GM18507 (cell line): ENCODE measurements at regions not wholly inside any gene's neighbourhood (a gene's known extent, or its start where the extent isn't known, plus 50 kb on each side); places are given as distances from the start of the nearest gene placed in this dataset.
A peak's percentile ranks its signal among the peaks of the same experiment; 100 is the strongest.
"Not testable (repeated sequence)": the region's sequence is repeated elsewhere in the genome, so short reads cannot be mapped to it uniquely, and the experiment has no call there.

ENCODE experiments used
- DNase-seq: peaks from one replicate; pipeline ENCODE4 v3.0.0; 2011; ENCODE audit warnings: low read depth; ENCODE audit not compliant: insufficient read length; ENCODE audit errors: extremely low spot score
- FAIRE-seq: peaks from 2 replicates; lab custom pipeline; 2011; peaks lifted over from hg19 to GRCh38; lab: Jason Lieb, UNC

DNA sequence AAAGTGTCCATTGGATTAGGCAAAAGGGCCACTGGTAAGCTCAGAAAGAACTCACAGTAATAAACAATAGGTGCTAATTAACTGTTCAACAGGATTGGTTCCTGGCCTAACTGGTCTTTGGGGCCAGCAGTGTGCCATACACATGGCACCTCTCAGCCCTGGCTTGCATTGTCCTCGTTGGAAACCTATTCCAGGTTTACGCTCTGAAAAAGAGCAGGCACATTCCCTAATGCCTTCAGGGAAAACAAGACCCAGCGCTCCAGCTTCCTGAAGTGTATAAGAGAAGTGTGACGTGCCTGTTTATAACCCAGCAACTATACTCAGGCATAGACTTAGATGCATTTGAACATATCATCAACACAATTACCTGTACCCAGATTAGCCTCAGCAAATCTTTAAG, 51.9 kb upstream of the RBM47 start:
- FAIRE-seq = no peak
- DNase-seq = no peak

DNA sequence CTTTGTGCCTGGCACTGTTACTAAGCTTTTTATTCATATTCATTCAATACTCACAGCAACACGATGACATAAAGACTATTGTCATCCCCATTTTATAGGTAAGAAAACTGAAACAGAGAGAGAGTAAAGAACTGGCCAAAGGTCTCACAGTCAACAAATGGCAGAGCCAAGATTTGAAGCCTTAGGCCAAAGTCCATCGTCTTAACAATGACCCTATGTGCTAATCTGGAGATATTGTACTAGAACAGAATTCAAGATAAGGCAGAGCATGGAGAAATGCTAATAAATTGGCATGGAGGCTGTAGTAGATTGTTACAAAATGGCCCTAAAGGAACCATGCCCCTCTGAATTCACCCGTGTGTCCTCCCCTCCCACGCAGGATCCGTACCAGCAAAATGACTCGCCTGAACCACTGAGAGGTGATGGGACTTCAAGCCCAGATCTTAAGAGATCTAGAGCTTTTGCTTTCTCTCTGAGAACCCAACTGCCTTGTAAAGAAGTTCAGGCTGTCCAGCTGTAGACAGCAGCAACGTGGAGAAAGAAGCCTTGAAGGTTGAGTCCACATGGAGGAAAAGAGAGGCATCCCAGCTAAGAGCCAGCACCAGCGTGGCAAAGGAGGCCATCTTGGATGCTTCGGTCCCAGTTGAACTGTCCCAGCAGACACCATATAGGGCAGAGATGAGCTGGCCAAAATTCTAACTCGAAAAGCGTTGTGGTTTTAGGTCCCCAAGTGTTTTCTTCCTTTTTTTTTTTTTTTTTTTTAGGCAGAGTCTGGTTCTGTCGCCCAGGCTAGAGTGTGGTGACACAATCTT, 52.8 kb upstream of the RBM47 start:
- FAIRE-seq (peak; percentile 33), DNase-seq (no peak)

DNA sequence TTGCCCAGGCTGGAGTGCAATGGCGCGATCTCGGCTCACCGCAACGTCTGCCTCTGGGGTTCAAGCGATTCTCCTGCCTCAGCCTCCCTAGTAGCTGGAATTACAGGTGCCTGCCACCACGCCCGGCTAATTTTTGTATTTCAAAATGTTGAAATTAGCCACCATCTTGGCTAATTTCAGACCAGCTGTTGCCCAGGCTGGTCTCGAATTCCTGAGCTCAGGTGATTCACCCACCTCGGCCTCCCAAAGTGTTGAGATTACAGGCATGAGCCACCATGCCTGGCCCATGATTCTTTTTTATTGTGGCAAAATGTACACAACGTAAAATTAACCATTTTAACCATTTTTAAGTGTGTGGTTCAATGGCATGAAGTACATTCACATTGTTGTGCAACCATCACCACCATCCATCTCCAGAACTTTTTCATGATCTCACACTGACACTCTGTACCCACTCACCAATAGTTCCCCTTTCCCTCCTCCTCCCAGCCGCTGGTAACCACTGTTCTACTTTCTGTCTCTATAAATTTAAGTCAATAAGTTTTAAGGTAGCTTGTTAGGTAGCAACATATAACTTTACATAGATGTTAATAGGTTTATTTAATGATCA, 54.0 kb upstream of the RBM47 start:
- FAIRE-seq, DNase-seq: not testable (repeated sequence)

DNA sequence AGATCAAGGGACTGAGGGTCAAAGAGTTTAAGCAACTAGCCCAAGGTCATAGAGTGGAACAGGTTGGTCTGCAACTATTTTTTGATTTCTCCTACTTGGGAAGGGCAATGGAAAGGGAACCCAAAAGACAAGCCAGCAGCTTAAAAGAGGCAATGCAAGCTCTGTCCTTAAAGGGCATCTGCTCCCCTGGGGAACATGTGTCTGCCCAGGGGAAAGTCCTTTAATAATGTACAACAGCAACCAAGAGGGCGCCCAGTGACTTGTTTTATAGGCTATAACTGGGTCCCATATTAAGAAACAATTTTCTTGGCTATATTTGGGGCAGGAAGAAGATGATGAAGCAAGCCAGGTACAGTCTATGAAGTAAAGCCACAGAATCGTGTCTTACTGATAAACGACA, 54.7 kb upstream of the RBM47 start:
- DNase-seq = no peak

DNA sequence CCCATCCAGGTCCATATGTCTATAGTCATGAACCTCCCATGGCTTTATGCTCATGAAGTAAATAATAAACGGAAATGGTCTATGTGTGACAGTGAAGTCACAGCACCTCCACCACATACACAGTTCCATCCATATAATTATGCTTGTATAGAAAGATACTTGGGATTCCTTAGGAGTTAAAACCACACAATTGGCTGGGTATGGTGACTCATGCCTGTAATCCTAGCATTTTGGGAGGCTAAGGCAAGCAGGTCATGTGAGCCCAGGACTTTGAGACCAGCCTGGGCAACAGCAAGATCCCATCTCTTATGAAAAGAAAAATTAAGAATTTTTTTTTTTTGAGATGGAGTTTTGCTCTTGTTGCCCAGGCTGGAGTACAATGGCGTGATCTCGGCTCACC, 55.6 kb upstream of the RBM47 start:
- no peak for DNase-seq
- FAIRE-seq = no peak

More for the DNA sequence above, 54.7 kb upstream of the RBM47 start:
- FAIRE-seq = no peak

DNA sequence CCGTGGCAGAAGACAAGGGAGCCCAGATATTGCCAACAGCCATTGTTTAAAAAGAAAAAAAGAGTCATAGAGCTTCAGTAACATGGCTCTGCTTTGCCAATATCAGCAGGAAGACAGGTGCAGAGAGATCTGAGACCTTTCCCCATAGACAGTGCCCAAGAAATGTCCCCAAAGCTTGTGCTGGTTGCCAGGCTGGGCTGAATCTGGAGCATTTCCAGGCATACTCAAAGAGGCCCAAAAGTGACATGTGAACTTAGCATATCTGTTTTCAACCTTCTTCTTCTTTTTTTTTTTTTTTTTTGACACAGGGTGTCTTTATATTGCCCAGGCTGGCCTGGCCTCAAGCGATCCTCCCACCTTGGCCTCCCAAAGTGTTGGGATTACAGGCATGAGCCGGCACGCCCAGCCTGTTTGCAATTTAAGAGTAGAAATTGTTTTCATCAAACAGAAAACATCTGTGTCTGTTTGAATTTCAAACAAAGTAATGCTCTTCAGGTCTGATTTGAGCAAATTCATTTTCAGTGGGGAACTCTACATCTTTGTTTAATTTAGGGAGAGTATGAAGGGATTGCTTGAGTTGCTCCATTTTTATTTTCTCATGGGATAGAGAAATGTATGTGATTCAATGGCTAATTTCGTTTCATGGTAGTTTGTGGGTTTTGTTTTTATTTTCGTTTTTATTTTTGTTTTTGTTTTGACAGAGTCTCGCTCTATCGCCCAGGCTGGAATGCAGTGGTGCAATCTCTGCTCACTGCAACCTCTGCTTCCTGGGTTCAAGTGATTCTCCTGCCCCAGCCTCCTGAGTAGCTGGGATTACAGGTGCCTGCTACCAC, 56.6 kb upstream of the RBM47 start:
- no peak for FAIRE-seq

DNA sequence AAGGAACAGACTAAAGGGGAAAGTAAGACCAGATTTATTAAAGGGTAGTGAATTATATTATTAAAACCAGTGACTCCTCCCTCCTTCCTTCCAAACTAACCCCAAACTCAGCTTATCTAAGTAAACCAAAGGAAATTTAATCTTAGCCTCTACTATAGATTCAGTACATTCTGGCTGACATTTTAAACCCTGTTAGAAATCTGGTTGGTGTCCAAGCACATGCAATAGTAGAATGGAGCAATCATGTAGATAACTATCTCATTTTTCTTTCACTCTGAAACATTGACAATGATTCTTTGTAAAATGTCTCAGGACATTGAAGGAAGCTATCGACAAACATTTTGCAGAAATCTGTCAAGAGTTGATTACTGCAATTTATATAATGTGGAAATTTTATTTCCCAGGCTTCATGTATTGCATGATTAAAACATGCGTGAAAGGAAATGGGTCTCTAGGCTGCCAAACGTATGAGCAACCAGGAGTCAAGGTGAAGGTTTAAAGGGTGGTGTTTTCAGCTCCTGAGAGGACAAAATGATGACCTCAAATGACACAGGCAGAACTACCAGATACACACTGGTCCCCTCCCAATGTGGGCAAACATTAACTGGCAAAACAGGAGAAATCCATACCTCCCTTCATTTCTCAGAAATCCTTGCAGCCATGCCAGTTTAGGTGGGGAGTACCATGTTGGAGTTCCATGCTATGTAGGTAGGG, 58.2 kb upstream of the RBM47 start:
- FAIRE-seq = no peak
- DNase-seq = no peak

More for the DNA sequence above, 56.6 kb upstream of the RBM47 start:
- DNase-seq = no peak

DNA sequence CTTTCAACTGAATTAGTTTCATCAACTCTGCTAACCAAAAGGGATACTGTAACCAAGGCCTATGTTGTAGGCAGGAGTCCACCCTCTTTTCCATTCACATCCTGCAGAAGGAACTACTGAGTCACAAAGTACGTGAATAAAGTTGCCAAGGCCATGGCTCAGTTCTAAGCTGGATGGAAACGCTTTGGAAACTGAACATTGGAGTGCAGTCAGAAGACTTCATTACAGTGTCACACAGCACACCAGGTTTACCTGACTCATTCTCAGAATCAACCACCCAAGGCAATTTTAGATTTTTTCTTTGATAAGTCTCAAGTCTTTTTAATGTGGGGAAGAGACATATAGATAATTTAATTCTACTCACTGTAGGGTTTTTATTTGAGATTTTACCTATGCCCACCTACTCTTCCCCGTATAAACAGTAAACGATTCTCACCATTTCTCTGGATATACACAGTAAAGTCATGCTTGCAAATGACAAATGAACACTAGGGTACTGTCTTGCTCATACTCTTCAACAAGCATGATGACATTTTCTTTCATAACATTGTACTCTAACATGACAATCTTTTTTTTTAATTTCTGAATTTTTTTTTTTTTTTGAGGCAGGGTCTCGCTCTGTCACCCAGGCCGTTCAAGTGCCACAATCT, 58.9 kb upstream of the RBM47 start:
- FAIRE-seq (no peak), DNase-seq (no peak)

DNA sequence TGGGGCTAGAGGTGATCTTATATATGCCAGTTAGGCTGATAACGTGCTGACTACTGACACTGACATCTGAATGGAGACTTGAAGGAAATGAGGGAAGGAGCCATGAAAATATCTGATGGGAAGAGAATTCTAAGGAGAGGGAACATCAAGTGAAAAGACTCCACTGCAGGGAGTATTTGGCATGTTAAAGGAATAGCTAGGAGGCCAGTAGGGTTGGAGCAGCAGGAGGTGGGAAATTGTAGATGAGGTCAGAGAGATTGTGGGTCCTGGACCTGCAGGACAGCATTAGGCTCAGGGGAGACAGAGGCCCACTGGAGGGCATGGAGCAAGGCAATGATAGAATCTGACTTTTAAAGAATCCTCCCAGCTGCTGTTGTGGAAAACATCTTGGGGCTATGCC, 55.8 kb upstream of the NSUN7 start:
- DNase-seq (no peak), FAIRE-seq (no peak)

DNA sequence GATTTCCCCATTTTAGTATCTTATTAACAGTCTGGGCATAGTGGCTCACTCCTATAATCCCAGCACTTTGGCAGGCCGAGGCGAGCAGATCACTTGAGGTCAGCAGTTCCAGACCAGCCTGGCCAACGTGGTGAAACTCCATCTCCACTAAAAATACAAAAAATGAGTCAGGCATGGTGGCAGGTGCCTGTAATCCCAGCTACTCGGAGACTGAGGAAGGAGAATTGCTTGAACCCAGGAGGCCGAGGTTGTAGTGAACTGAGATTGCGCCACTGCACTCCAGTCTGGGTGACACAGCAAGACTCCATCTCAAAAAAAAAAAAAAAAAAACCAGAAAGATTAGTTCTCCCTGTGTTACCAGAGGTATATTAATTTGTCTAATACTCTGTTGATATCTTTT, 52.3 kb upstream of the NSUN7 start:
- FAIRE-seq = not testable (repeated sequence)

DNA sequence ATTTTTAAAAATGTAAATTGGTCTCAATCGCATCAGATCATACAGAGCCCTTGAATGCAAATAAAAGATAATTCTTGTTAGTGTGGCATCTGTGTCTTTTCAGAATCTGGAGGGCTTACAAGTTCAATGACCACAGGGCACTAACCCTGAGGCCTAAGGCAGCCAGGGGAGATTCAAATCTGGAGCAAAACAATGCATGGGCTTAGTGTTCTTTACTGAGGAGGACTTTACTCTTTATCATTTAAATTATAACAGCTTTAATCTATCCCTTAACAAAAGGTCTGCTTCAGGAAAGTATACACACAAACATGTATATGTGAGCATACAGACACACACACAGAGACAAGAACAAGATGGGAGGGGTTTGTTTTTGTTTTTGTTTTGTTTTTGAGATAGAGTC, 51.0 kb upstream of the NSUN7 start:
- no peak for FAIRE-seq
- no peak for DNase-seq

More for the DNA sequence above, 52.3 kb upstream of the NSUN7 start:
- DNase-seq = not testable (repeated sequence)

DNA sequence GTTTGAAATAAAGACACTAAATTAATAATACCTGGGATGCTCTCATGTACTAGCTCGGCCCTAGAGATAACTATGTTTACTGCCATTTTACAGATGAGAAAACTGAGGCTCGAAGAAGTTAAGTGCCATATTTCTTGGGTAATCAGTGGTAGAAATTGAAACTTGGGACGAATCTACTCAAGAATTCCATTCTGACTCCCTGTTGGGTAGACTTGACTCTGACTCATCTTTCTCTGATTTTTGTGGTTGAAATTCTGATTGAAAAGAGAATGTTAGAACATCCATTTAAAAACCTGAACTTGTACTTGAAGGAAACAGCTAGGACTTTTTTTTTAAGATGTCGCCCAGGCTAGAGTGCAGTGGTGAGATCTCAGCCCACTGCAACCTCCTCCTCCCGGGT, 50.1 kb upstream of the NSUN7 start:
- FAIRE-seq (no peak), DNase-seq (no peak)
